AG09319 (cell line): ENCODE measurements at regions not wholly inside any gene's neighbourhood (a gene's known extent, or its start where the extent isn't known, plus 50 kb on each side); places are given as distances from the start of the nearest gene placed in this dataset.

Experiments
- DNase-seq: peaks from one replicate; pipeline ENCODE4 v3.0.0-alpha.2; 2010; ENCODE audit warnings: low read depth; ENCODE audit errors: extremely low read depth
- TF ChIP-seq, protein P1 (sequence below): IDR thresholded peaks from 2 replicates; pipeline ENCODE4 v1.5.1; 2011; ENCODE audit warnings: low read depth, mild to moderate bottlenecking, inconsistent platforms, low read length, moderate library complexity

DNA sequence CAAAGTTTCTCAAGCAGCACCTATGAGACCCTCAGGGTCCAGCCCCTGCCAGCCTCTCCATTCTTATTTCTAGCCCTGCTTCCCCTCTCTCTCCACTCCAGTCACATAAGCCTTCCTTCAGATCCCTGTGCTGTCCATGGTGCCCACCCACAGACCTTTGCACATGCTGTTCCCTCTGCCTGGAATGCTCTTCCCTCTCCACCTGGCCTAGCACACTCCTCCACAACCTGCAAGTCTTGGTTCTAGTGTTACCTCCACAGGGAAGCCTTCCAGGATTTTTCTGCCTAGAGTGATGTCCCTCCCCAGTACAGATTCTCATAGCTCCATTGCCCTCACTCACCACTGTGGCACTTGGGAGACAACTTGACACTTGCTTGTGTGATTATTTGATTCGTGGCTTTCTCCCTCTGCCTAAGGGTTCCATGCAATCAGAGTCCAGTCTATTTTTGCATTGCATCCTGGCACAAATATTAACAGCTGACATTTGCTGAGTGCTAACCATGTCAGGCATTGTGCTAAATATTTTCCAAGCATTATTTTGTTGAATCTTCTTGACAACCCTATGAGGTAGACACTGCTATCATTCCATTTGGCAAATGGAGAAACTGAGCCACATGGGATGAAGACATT lies 127.3 kb downstream of the SYF2 start:
- TF ChIP-seq, protein P1, sequence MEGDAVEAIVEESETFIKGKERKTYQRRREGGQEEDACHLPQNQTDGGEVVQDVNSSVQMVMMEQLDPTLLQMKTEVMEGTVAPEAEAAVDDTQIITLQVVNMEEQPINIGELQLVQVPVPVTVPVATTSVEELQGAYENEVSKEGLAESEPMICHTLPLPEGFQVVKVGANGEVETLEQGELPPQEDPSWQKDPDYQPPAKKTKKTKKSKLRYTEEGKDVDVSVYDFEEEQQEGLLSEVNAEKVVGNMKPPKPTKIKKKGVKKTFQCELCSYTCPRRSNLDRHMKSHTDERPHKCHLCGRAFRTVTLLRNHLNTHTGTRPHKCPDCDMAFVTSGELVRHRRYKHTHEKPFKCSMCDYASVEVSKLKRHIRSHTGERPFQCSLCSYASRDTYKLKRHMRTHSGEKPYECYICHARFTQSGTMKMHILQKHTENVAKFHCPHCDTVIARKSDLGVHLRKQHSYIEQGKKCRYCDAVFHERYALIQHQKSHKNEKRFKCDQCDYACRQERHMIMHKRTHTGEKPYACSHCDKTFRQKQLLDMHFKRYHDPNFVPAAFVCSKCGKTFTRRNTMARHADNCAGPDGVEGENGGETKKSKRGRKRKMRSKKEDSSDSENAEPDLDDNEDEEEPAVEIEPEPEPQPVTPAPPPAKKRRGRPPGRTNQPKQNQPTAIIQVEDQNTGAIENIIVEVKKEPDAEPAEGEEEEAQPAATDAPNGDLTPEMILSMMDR: no peak
- no peak for DNase-seq

DNA sequence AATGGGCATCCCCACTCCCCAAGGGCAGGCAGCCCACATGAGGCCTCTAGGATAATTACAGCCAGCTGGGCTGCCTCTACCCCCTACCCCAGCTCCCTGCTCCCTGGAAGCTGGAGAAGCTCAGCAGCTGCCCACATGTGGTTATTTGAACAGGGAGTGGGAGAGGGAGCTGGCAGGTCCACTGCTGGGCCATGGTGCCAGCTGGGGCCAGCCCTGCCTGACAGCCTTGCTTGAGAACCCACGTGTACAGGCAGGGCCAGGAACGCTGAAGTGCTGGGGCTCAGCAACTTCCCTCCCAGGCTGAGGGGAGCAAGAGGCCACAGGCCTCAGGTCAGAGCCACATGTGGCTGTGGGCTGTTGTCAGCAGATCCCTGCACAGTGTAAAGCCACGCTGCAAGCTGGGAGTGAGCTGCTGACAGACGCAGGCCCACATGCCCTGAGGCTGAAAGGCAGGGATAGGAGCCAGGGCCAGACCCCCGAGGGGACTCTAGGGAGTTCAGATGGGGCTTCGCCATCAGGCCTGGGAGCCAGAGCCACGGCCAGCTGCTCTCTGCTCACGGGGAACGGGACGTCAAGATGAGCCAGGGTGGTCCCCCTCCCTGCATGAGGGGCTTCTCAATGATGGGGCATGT lies 129.0 kb downstream of the SYF2 start:
- no peak for DNase-seq
- TF ChIP-seq, protein P1: no peak

DNA sequence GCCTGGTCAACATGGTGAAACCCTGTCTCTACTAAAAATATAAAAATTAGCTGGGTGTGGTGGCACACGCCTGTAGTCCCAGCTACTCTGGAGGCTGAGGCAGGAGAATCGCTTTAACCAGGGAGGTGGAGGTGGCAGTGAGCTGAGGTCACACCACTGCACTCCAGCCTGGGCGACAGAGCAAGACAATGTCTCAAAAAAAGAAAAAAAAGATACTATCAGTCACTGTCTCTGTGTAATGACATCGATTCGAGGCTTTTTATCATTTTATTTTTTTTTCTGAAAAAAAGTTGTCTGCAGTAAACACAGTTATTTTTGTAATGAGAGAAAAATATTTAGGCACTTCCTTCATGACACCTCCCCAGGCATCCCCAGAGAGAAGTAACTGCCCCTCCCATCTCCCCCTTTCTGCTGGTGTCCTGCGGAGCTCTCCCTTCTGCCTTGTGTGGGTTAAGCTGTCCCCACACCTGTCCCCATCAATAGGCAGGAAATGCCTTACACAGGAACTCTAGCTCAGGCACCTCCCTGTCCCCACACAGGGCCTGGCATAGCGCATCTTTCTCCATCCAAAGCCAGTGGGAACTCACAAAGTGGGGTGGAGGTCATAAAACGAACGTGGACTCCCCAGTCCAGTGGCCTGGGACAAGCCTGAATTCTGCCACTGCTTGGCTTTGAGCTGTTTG lies 132.0 kb downstream of the SYF2 start:
- no peak for DNase-seq
- TF ChIP-seq, protein P1: no peak

DNA sequence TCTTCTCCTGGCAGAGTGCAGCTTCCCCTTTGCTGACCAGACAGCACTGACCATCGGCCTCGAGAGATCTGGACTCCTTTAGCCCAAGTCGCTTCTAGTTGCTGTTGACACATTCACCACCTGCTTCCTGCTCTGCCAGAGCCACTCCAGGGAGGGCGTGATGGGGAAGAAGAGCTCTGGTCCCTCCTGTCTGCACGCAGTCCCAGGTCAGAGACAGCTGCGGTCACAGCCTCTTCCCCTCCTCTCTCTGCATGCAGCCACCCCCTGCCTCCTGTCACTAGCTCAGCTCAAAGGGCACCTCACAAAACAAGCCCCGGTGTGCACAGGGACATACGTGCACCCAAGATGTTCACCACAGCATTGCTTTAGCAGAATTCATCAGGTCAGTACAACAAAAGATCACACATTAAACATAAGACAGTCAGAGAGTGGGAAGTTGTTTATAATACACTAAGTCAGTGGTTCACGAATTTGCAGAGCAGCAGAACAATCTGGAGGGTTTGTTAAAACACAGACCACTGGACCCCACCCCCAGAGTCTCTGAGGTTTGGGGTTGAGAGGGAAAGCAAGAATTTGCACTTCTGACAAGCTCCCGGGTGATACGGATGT lies 132.9 kb downstream of the SYF2 start:
- TF ChIP-seq, protein P1: no peak
- no peak for DNase-seq

DNA sequence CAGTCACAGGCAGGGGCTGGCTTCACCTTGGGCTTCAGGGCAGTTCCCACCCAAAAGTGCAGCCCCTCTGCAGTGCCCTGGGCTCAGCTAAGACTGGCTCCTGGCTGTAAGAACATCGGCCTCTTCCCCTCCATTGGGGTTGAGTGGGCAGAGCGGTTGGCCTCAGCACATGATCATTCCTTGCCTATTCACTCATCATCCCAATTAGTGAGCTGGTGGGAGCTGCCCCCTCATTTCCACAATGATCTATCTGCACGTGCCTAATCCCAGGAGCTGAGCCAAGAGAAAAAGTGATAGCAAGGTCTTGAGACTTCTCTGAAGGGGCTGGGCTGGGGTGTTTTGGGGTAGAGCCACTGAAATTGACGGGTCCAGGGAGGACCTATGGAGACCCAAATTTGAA lies 133.6 kb downstream of the SYF2 start:
- DNase-seq: no peak
- TF ChIP-seq, protein P1: no peak

DNA sequence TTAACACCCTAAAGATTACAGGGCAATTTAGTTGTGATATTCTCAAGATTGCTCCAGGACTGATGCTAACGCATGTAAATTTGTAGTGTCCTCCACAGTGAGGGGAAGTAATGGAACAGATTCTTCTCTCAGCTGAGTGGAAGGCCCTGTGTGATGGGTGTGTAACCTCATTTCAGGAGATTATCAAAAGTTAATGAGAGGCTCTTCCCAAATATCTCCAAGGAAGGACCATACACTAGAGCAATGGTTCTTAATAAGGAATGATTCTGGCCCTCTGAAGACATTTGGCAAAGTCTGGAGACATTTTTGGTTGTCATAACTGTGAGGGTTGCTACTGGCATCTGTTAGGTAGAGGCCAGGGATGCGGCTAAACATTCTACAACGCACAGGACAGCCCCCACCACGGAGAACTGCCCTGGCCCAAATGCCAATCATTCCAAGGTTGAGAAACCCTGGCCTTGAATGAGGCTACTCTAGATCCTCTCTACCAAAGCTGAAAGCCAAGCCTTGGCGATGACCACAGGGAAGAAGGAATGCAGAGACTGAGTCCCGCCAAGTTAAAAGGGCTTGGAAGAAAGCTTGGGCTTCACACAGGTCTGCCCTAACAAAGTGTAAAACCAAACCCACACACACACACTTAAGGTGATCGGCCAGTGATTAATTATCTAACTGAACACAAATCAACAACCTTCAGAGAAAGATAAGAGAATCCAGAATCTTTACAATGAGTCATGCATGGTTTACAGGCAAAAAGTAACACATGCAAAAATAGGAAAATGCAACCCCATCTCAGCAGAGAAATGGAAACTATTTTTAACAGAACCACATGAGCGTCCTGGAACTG lies 135.8 kb downstream of the SYF2 start:
- DNase-seq: no peak
- TF ChIP-seq, protein P1: no peak
